Chondrocyte (in vitro differentiated cells): ENCODE measurements at regions not wholly inside any gene's neighbourhood (a gene's known extent, or its start where the extent isn't known, plus 50 kb on each side); places are given as distances from the start of the nearest gene placed in this dataset.

Experiments
- DNase-seq: peaks from one replicate; pipeline ENCODE4 v3.0.0; 2021; ENCODE audit warnings: mixed read lengths, low spot score
- H3K27ac Mint-ChIP-seq: one replicate; pipeline ENCODE4 v1.8.0; 2021; ENCODE audit warnings: mild to moderate bottlenecking, moderate library complexity, mixed read lengths; ENCODE audit not compliant: unreplicated experiment
- H3K27me3 Mint-ChIP-seq: 2 replicates; pipeline ENCODE4 v1.8.0; 2021; ENCODE audit warnings: low read depth, mixed read lengths
- H3K36me3 Mint-ChIP-seq: 2 replicates; pipeline ENCODE4 v1.8.0; 2021; ENCODE audit warnings: low read depth, mixed read lengths
- H3K4me1 Mint-ChIP-seq: 2 replicates; pipeline ENCODE4 v1.8.0; 2021; ENCODE audit warnings: low read depth, mild to moderate bottlenecking, mixed read lengths
- H3K4me3 Mint-ChIP-seq: one replicate; pipeline ENCODE4 v1.8.0; 2021; ENCODE audit warnings: mild to moderate bottlenecking, moderate library complexity, mixed read lengths; ENCODE audit not compliant: unreplicated experiment
- H3K9me3 Mint-ChIP-seq: 2 replicates; pipeline ENCODE4 v1.8.0; 2021; ENCODE audit warnings: low read depth, mixed read lengths
- CTCF ChIP-seq: fragments of 200-600 bp; sonication (generic); IDR thresholded peaks from 2 replicates; pipeline ENCODE4 v1.5.0; 2021; ENCODE audit warnings: antibody characterized with exemption, mild to moderate bottlenecking, moderate library complexity

GRCh38 chr16:48942996-48943395 is 333.0 kb upstream of the N4BP1 start:
- TF ChIP-seq CTCF: no peak
- Mint-ChIP-seq H3K4me1 (no peaks in the 10 kb centered on the region), H3K27ac (no peak overlapping the region), H3K27me3 (peaks cover 2% of the 10 kb centered on the region), H3K36me3 (no peaks in the 10 kb centered on the region), H3K4me3 (no peak overlapping the region), H3K9me3 (peaks cover 3% of the 10 kb centered on the region)
- DNase-seq: no peak

- H3K9me3 Mint-ChIP-seq: peaks cover 10% of the 10 kb centered on the region
- no peak overlapping the region for H3K27ac Mint-ChIP-seq
- peaks cover 2% of the 10 kb centered on the region for H3K27me3 Mint-ChIP-seq
- H3K4me1 Mint-ChIP-seq: no peaks in the 10 kb centered on the region
- no peak for TF ChIP-seq CTCF
- H3K4me3 Mint-ChIP-seq: no peak overlapping the region
- DNase-seq: no peak
- H3K36me3 Mint-ChIP-seq: no peaks in the 10 kb centered on the region
Observed at GRCh38 chr16:48936811-48937210, 326.8 kb upstream of the N4BP1 start.

- no peaks in the 10 kb centered on the region for H3K4me1 Mint-ChIP-seq
- no peak overlapping the region for H3K27ac Mint-ChIP-seq
- no peaks in the 10 kb centered on the region for H3K36me3 Mint-ChIP-seq
- DNase-seq: no peak
- no peak overlapping the region for H3K4me3 Mint-ChIP-seq
- peaks cover 2% of the 10 kb centered on the region for H3K9me3 Mint-ChIP-seq
- TF ChIP-seq CTCF: no peak
- no peaks in the 10 kb centered on the region for H3K27me3 Mint-ChIP-seq
Observed at GRCh38 chr16:48932216-48932855, 322.4 kb upstream of the N4BP1 start.

- Mint-ChIP-seq H3K36me3 (no peaks in the 10 kb centered on the region), H3K27me3 (no peaks in the 10 kb centered on the region), H3K4me1 (no peaks in the 10 kb centered on the region), H3K27ac (no peak overlapping the region), H3K9me3 (peaks cover 7% of the 10 kb centered on the region), H3K4me3 (no peak overlapping the region)
- DNase-seq: no peak
- TF ChIP-seq CTCF: no peak
Observed at GRCh38 chr16:48930951-48931553, 321.1 kb upstream of the N4BP1 start.

- Mint-ChIP-seq H3K9me3 (peaks cover 15% of the 10 kb centered on the region), H3K4me3 (no peak overlapping the region)
Observed at GRCh38 chr16:48919791-48920190, 309.8 kb upstream of the N4BP1 start.

More at GRCh38 chr16:48919791-48920190, 309.8 kb upstream of the N4BP1 start:
- Mint-ChIP-seq H3K4me1 (no peaks in the 10 kb centered on the region), H3K27me3 (no peaks in the 10 kb centered on the region), H3K36me3 (no peaks in the 10 kb centered on the region), H3K27ac (no peak overlapping the region)
- TF ChIP-seq CTCF: no peak
- no peak for DNase-seq
